DOHH2 (cell line): ENCODE measurements at regions not wholly inside any gene's neighbourhood (a gene's known extent, or its start where the extent isn't known, plus 50 kb on each side); places are given as distances from the start of the nearest gene placed in this dataset.

Source experiments
- H3F3A ChIP-seq: fragments of 200-600 bp; sonication (generic), shearing (Covaris generic); 2 replicates; pipeline ENCODE4 v1.6.0; 2016; ENCODE audit warnings: antibody characterized with exemption, mild to moderate bottlenecking; ENCODE audit not compliant: control insufficient read depth, insufficient read depth
- H3K27ac ChIP-seq: fragments of 200-600 bp; sonication (generic); 2 replicates; pipeline ENCODE4 v1.5.1; 2014; ENCODE audit warnings: low read depth, mild to moderate bottlenecking, low read length, moderate library complexity
- H3K27me3 ChIP-seq: fragments of 200-600 bp; sonication (generic); 2 replicates; pipeline ENCODE4 v1.6.1; 2014; ENCODE audit warnings: mild to moderate bottlenecking, low read length, mixed read lengths; ENCODE audit not compliant: control insufficient read depth
- H3K36me3 ChIP-seq: fragments of 200-600 bp; sonication (generic); 2 replicates; pipeline ENCODE4 v1.6.1; 2014; ENCODE audit warnings: mild to moderate bottlenecking, low read length, moderate library complexity, mixed read lengths; ENCODE audit not compliant: control insufficient read depth
- H3K4me1 ChIP-seq: fragments of 200-600 bp; sonication (generic); 2 replicates; pipeline ENCODE4 v1.6.1; 2014; ENCODE audit warnings: mild to moderate bottlenecking, low read length, mixed read lengths; ENCODE audit not compliant: control insufficient read depth
- H3K4me2 ChIP-seq: fragments of 200-600 bp; sonication (generic); 2 replicates; pipeline ENCODE4 v1.6.0; 2014; ENCODE audit warnings: mild to moderate bottlenecking, low read length, moderate library complexity
- H3K4me3 ChIP-seq: fragments of 200-600 bp; sonication (generic); 2 replicates; pipeline ENCODE4 v1.5.1; 2014; ENCODE audit warnings: mild to moderate bottlenecking, low read length, mixed read lengths
- H3K79me2 ChIP-seq: fragments of 200-600 bp; sonication (generic); 2 replicates; pipeline ENCODE4 v1.6.1; 2014; ENCODE audit warnings: mild to moderate bottlenecking, low read length, mixed read lengths; ENCODE audit not compliant: control insufficient read depth
- H3K9me2 ChIP-seq: fragments of 200-600 bp; sonication (generic); replicated peaks from 2 replicates; pipeline ENCODE4 v1.6.1; 2014; ENCODE audit warnings: mild to moderate bottlenecking, low read length, mixed read lengths; ENCODE audit not compliant: control insufficient read depth
- H3K9me3 ChIP-seq: fragments of 200-600 bp; sonication (generic); 2 replicates; pipeline ENCODE4 v1.6.1; 2014; ENCODE audit warnings: antibody characterized with exemption, low read length, mixed read lengths; ENCODE audit not compliant: control insufficient read depth, insufficient read depth
- H4K20me1 ChIP-seq: fragments of 200-600 bp; sonication (generic); 2 replicates; pipeline ENCODE4 v1.6.0; 2014; ENCODE audit warnings: low read depth, mild to moderate bottlenecking, antibody characterized with exemption, low read length, moderate library complexity; ENCODE audit not compliant: control insufficient read depth, insufficient read depth
- CTCF ChIP-seq: fragments of 200-600 bp; sonication (generic); IDR thresholded peaks from one replicate; pipeline ENCODE4 v1.5.1; 2014; ENCODE audit warnings: antibody characterized with exemption, mild to moderate bottlenecking, low read depth, low read length; ENCODE audit not compliant: poor library complexity, severe bottlenecking
- EZH2phosphoT487 ChIP-seq: fragments of 200-600 bp; sonication (generic); IDR thresholded peaks from 2 replicates; pipeline ENCODE4 v1.6.1; 2017; ENCODE audit warnings: borderline replicate concordance, mild to moderate bottlenecking, antibody characterized with exemption, low read length, moderate library complexity, mixed read lengths

DNA sequence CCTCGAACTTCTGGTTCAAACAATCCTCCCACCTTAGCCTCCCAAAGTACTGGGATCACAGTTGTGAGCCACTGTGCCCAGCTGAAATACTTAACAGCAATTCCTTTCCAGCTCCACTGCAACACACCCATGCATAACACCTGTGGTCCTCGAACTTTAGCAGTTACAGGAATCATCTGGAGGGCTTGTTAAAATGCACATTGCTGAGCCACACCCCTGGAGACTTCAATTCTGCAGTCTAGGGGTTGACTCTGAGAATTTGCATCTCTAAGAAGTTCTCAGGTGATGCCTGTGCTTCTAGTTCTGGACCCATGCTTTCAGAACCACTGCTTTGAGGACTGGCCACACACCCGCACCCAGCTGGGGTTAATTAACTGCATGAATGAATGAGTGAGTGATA, 53.1 kb upstream of the UBL3 start:
- Histone ChIP-seq H3K79me2 (no peaks in the 10 kb centered on the region), H4K20me1 (no peaks in the 10 kb centered on the region), H3K27me3 (peaks cover 6% of the 10 kb centered on the region; the same call in 1 of the 2 replicates), H3K36me3 (no peaks in the 10 kb centered on the region), H3K4me1 (no peaks in the 10 kb centered on the region), H3K4me2 (no peak overlapping the region), H3K9me2 (no peaks in the 10 kb centered on the region), H3K9me3 (no peaks in the 10 kb centered on the region), H3K27ac (no peak overlapping the region), H3F3A (no peaks in the 10 kb centered on the region), H3K4me3 (no peak overlapping the region)
- TF ChIP-seq CTCF (no peak), EZH2phosphoT487 (no peak)

- no peaks in the 10 kb centered on the region for H3K9me2 ChIP-seq
- H3K27me3 ChIP-seq = peaks cover 5% of the 10 kb centered on the region; the same call in 1 of the 2 replicates
- no peaks in the 10 kb centered on the region for H3K4me1 ChIP-seq
- no peaks in the 10 kb centered on the region for H4K20me1 ChIP-seq
- H3K27ac ChIP-seq = no peak overlapping the region
- TF ChIP-seq EZH2phosphoT487 (no peak), CTCF (no peak)
- no peak overlapping the region for H3K4me2 ChIP-seq
- H3K36me3 ChIP-seq = no peaks in the 10 kb centered on the region
- no peaks in the 10 kb centered on the region for H3F3A ChIP-seq
- no peaks in the 10 kb centered on the region for H3K79me2 ChIP-seq
- H3K9me3 ChIP-seq = no peaks in the 10 kb centered on the region
- H3K4me3 ChIP-seq = no peak overlapping the region
Measured at GRCh38 chr13:29902632-29903305, 52.4 kb upstream of the UBL3 start.

DNA sequence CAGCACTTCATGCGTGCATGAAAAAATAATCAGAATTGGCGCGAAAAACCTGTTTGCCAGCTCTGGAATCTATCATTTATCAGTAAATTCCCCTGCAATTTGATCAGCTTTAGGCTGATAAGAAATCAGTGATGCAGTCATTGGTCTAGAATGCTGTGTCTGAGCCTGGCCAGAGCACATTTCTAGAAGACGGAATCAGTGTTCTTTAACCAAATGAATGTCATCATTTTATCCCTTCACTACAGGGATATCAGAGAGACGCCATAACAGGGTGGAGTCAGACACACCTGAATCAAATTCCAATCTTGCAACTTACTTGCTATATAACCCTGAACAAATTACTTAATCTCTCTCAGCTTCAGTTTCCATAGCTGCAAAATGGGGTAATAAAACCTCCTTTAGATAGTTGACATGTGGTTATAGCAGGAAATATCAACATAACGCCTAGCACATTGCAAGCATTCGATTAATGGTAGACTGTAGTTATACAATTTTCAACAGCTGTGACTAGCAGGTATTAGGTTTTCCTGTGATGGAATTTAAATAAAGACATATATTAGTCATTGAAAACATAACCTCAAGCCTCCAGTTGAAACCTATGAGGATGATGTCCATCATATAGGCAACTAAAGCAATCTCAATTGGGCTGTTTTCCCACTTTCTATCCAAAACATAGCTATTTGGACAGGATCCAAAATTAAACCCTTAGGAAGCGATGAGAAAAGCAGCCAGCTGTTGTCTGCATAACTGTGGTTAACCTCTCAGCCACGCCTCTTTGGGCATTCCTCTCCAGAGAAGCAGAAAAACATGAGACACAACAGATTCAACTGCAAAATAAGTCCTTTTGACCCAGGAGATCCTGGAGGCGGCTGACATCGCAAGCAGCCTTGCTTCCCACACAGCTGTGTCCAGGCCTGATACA, 51.6 kb upstream of the UBL3 start:
- no peak overlapping the region for H3K4me3 ChIP-seq

More for the DNA sequence above, 51.6 kb upstream of the UBL3 start:
- Histone ChIP-seq H3K4me2 (no peak overlapping the region), H3K36me3 (no peaks in the 10 kb centered on the region), H4K20me1 (no peaks in the 10 kb centered on the region), H3K9me3 (no peaks in the 10 kb centered on the region), H3F3A (no peaks in the 10 kb centered on the region), H3K4me1 (no peaks in the 10 kb centered on the region), H3K27me3 (peaks cover 5% of the 10 kb centered on the region; the same call in 1 of the 2 replicates), H3K79me2 (no peaks in the 10 kb centered on the region), H3K9me2 (no peaks in the 10 kb centered on the region), H3K27ac (no peak overlapping the region)
- TF ChIP-seq CTCF (no peak), EZH2phosphoT487 (no peak)
